Tibial nerve (tissue), 4 donors: ENCODE measurements at regions not wholly inside any gene's neighbourhood (a gene's known extent, or its start where the extent isn't known, plus 50 kb on each side); places are given as distances from the start of the nearest gene placed in this dataset.

Experiments used
- CTCF ChIP-seq, 5 experiments: fragments of 200-600 bp in 3 of 5; fragments of 450-650 bp in 2 of 5; sonication (generic) in 3 of 5; IDR thresholded peaks; one replicate each; pipeline ENCODE4 v1.5.1; 2016 to 2019; ENCODE audit warnings: antibody characterized with exemption in 5 of 5, mild to moderate bottlenecking in 3 of 5, moderate library complexity in 2 of 5
- EP300 ChIP-seq, 2 donors: sonication (generic); formaldehyde crosslinking; IDR thresholded peaks; one replicate each; pipeline ENCODE4 v1.6.1; 2017; ENCODE audit warnings: antibody characterized with exemption in 2 of 2, mild to moderate bottlenecking in 1 of 2
- POLR2A ChIP-seq, 2 donors: fragments of 450-650 bp; IDR thresholded peaks; one replicate each; pipeline ENCODE4 v1.6.1; 2017; ENCODE audit warnings: antibody characterized with exemption in 2 of 2, mild to moderate bottlenecking in 2 of 2, moderate library complexity in 2 of 2

GRCh38 chr4:171142639-171143038 is 670.6 kb upstream of the GALNTL6 start:
- TF ChIP-seq POLR2A (IDR thresholded peaks at IDR 0.05) = no peak
- no peak for TF ChIP-seq CTCF (IDR thresholded peaks at IDR 0.05)
- no peak for TF ChIP-seq EP300 (IDR thresholded peaks at IDR 0.05)
